LNCAP (cell line): ENCODE measurements at regions not wholly inside any gene's neighbourhood (a gene's known extent, or its start where the extent isn't known, plus 50 kb on each side); places are given as distances from the start of the nearest gene placed in this dataset.

ENCODE experiments used
- CTCF ChIP-seq: fragments of 450-650 bp; IDR thresholded peaks from 2 replicates; pipeline ENCODE4 v1.5.1; 2017; ENCODE audit warnings: mild to moderate bottlenecking

- TF ChIP-seq CTCF = no peak
These were observed 380.6 kb upstream of the NUDT12 start for GRCh38 chr5:103943230-103943629.

- TF ChIP-seq CTCF = peak; percentile 50
These were observed 380.1 kb upstream of the NUDT12 start for GRCh38 chr5:103942587-103943186.

GRCh38 chr5:103941596-103941995 lies 379.0 kb upstream of the NUDT12 start:
- no peak for TF ChIP-seq CTCF

- TF ChIP-seq CTCF = no peak
These were observed 375.6 kb upstream of the NUDT12 start for GRCh38 chr5:103938146-103938695.

- TF ChIP-seq CTCF = no peak
These were observed 366.9 kb upstream of the NUDT12 start for GRCh38 chr5:103929338-103930013.

GRCh38 chr5:103927739-103928138 lies 365.1 kb upstream of the NUDT12 start:
- TF ChIP-seq CTCF = no peak

- TF ChIP-seq CTCF = no peak
These were observed 361.1 kb upstream of the NUDT12 start for GRCh38 chr5:103923616-103924168.
